Left ventricle myocardium inferior (tissue), 1 donor: ENCODE measurements at regions not wholly inside any gene's neighbourhood (a gene's known extent, or its start where the extent isn't known, plus 50 kb on each side); places are given as distances from the start of the nearest gene placed in this dataset.

Experiments used
- DNase-seq: peaks from one replicate; pipeline ENCODE4 v3.0.0-alpha.2; 2020
- H3K27ac ChIP-seq: fragments of 200-600 bp; replicated peaks from 2 replicates; pipeline ENCODE4 v1.8.0; 2021
- H3K27me3 ChIP-seq: fragments of 200-600 bp; 2 replicates; pipeline ENCODE4 v1.8.0; 2021; ENCODE audit warnings: low read depth
- H3K36me3 ChIP-seq: fragments of 200-600 bp; 2 replicates; pipeline ENCODE4 v1.8.0; 2021
- H3K4me1 ChIP-seq: fragments of 200-600 bp; 2 replicates; pipeline ENCODE4 v1.8.0; 2021
- H3K4me3 ChIP-seq: fragments of 200-600 bp; 2 replicates; pipeline ENCODE4 v1.8.0; 2021; ENCODE audit warnings: mild to moderate bottlenecking, moderate library complexity
- H3K9me3 ChIP-seq: fragments of 200-600 bp; replicated peaks from 2 replicates; pipeline ENCODE4 v1.8.0; 2021
- CTCF ChIP-seq: fragments of 200-600 bp; IDR thresholded peaks from 2 replicates; pipeline ENCODE4 v1.8.0; 2021; ENCODE audit warnings: antibody characterized with exemption, mild to moderate bottlenecking, borderline replicate concordance
- intact Hi-C: fragments of 100-400 bp; cut with micrococcal nuclease; formaldehyde crosslinking; loops from one replicate; pipeline ENCODE4 v1.11.0; 2022
- donor health status: DM: no; HTN: yes; CAD: no; lungs with severe emphysema.

- no peak for TF ChIP-seq CTCF
- H3K9me3 ChIP-seq, result no peaks in the 10 kb centered on the region
- no peak for DNase-seq
- no peak overlapping the region for H3K27ac ChIP-seq
- intact Hi-C loops, result no loop called here
- H3K4me3 ChIP-seq, result no peak overlapping the region
- no peaks in the 10 kb centered on the region for H3K36me3 ChIP-seq
- no peaks in the 10 kb centered on the region for H3K27me3 ChIP-seq
- no peaks in the 10 kb centered on the region for H3K4me1 ChIP-seq
These were observed 266.6 kb downstream of the COL12A1 start for GRCh38 chr6:74939151-74939708.

GRCh38 chr6:74937936-74938335 is 267.9 kb downstream of the COL12A1 start:
- no peak for TF ChIP-seq CTCF
- H3K4me3 ChIP-seq, result no peak overlapping the region
- no peaks in the 10 kb centered on the region for H3K4me1 ChIP-seq
- no peak overlapping the region for H3K27ac ChIP-seq
- no peaks in the 10 kb centered on the region for H3K36me3 ChIP-seq
- no peak for DNase-seq
- intact Hi-C loops, result no loop called here
- H3K9me3 ChIP-seq, result no peaks in the 10 kb centered on the region
- no peaks in the 10 kb centered on the region for H3K27me3 ChIP-seq

- Histone ChIP-seq H3K9me3 (no peaks in the 10 kb centered on the region), H3K36me3 (no peaks in the 10 kb centered on the region)
These were observed 269.0 kb downstream of the COL12A1 start for GRCh38 chr6:74936886-74937285.

GRCh38 chr6:74932232-74932888 is 273.5 kb downstream of the COL12A1 start:
- Histone ChIP-seq H3K4me1 (no peaks in the 10 kb centered on the region), H3K4me3 (no peak overlapping the region), H3K36me3 (no peaks in the 10 kb centered on the region), H3K9me3 (no peaks in the 10 kb centered on the region), H3K27me3 (no peaks in the 10 kb centered on the region), H3K27ac (no peak overlapping the region)
- intact Hi-C loops, result no loop called here
- TF ChIP-seq CTCF, result no peak
- no peak for DNase-seq

More at GRCh38 chr6:74936886-74937285, 269.0 kb downstream of the COL12A1 start:
- DNase-seq, result no peak
- intact Hi-C loops, result no loop called here
- TF ChIP-seq CTCF, result no peak
- no peaks in the 10 kb centered on the region for H3K4me1 ChIP-seq
- H3K4me3 ChIP-seq, result no peak overlapping the region
- H3K27me3 ChIP-seq, result no peaks in the 10 kb centered on the region
- no peak overlapping the region for H3K27ac ChIP-seq

GRCh38 chr6:74931558-74931957 is 274.3 kb downstream of the COL12A1 start:
- H3K27me3 ChIP-seq, result no peaks in the 10 kb centered on the region
- H3K27ac ChIP-seq, result no peak overlapping the region
- no peak for TF ChIP-seq CTCF
- H3K4me1 ChIP-seq, result no peaks in the 10 kb centered on the region
- no peaks in the 10 kb centered on the region for H3K36me3 ChIP-seq
- intact Hi-C loops, result no loop called here
- H3K4me3 ChIP-seq, result no peak overlapping the region
- DNase-seq, result no peak
- H3K9me3 ChIP-seq, result no peaks in the 10 kb centered on the region
